ENCODE measurements at regions not wholly inside any gene's neighbourhood (a gene's known extent, or its start where the extent isn't known, plus 50 kb on each side); places are given as distances from the start of the nearest gene placed in this dataset.

DNA sequence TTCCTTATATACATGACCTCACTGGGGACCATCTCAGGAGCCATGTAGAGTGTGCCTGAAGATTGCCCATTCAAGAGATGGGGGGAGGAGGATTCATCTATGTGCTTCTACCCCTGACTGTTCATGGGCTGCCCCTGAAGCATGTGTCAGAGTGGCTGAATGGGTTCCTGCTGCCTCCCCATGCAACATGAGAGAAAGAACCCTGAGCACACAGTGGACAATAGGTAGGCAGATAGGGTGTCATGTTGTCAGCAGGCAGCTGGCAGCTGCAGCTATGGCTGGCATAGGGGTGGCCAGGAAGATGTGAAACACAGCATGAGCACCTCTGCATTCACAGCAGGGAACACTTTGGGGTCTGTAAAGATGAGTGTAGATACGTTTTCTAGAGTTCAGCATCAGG lies 208.4 kb upstream of the CNR1 start:
- Histone ChIP-seq H3K4me1 (ENCODE audit: control insufficient read depth, insufficient read depth, low read length) (peaks cover 3% of the 10 kb centered on the region), H3K4me3 (ENCODE audit: low read length) (no peak overlapping the region), H3K27me3 (ENCODE audit: control insufficient read depth, insufficient read depth, low read length, poor library complexity, severe bottlenecking) (no peaks in the 10 kb centered on the region), H3K36me3 (ENCODE audit: control insufficient read depth, insufficient read depth, low read length) (no peaks in the 10 kb centered on the region), H3K9me3 (ENCODE audit: control insufficient read depth, low read length) (no peaks in the 10 kb centered on the region), H3K9ac (ENCODE audit: extremely low read depth, low read length, poor library complexity, severe bottlenecking) (no peak overlapping the region), H3K27ac (ENCODE audit: low read depth, low read length) (no peak overlapping the region)
- Mint-ChIP-seq H3K4me3 (no peak overlapping the region), H3K9me3 (no peaks in the 10 kb centered on the region), H3K27ac (no peak overlapping the region), H3K27me3 (ENCODE audit: insufficient read depth) (no peaks in the 10 kb centered on the region), H3K4me1 (peaks cover 23% of the 10 kb centered on the region), H3K36me3 (ENCODE audit: low read depth) (no peaks in the 10 kb centered on the region)
- 66% methylated on average over 1 of the region's 1 CpG; no CpG with 5 or more reads in 1 of the 2 experiments for WGBS, 2 experiments (ENCODE audit: insufficient coverage in 1 of 2, insufficient read length in 1 of 2)
- no peak for DNase-seq
- TF ChIP-seq, protein P1, sequence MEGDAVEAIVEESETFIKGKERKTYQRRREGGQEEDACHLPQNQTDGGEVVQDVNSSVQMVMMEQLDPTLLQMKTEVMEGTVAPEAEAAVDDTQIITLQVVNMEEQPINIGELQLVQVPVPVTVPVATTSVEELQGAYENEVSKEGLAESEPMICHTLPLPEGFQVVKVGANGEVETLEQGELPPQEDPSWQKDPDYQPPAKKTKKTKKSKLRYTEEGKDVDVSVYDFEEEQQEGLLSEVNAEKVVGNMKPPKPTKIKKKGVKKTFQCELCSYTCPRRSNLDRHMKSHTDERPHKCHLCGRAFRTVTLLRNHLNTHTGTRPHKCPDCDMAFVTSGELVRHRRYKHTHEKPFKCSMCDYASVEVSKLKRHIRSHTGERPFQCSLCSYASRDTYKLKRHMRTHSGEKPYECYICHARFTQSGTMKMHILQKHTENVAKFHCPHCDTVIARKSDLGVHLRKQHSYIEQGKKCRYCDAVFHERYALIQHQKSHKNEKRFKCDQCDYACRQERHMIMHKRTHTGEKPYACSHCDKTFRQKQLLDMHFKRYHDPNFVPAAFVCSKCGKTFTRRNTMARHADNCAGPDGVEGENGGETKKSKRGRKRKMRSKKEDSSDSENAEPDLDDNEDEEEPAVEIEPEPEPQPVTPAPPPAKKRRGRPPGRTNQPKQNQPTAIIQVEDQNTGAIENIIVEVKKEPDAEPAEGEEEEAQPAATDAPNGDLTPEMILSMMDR (conservative IDR thresholded peaks at IDR 0.05) = no peak

DNA sequence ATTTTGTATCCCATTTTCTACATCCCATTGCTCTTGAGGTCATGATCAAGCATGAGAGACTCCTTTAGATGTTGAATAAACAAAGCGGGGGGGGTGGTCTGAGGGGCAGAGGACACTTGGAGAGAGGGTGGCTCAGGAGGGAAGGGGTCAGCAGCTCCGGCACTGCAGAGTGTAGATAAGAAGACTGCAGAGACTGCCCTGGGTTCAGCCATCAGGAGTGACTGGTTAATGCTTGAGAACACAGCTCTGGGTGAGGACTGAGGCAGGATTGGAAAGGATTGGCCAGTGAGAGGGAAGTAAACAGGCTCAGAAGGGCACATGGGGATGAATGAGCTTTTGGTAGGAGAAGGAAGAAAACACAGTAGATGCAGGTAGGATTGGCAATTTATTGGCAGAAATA lies 205.3 kb upstream of the CNR1 start:
- TF ChIP-seq, protein P1 (conservative IDR thresholded peaks at IDR 0.05) = no peak
- Histone ChIP-seq H3K9ac (ENCODE audit: extremely low read depth, low read length, poor library complexity, severe bottlenecking) (no peak overlapping the region), H3K36me3 (ENCODE audit: control insufficient read depth, insufficient read depth, low read length) (no peaks in the 10 kb centered on the region), H3K27me3 (ENCODE audit: control insufficient read depth, insufficient read depth, low read length, poor library complexity, severe bottlenecking) (no peaks in the 10 kb centered on the region), H3K4me3 (ENCODE audit: low read length) (no peak overlapping the region), H3K27ac (ENCODE audit: low read depth, low read length) (no peak overlapping the region), H3K9me3 (ENCODE audit: control insufficient read depth, low read length) (no peaks in the 10 kb centered on the region), H3K4me1 (ENCODE audit: control insufficient read depth, insufficient read depth, low read length) (no peaks in the 10 kb centered on the region)
- H3K36me3 Mint-ChIP-seq (ENCODE audit: low read depth) = no peaks in the 10 kb centered on the region
- peaks cover 14% of the 10 kb centered on the region for H3K4me1 Mint-ChIP-seq
- no peak for DNase-seq
- no peaks in the 10 kb centered on the region for H3K9me3 Mint-ChIP-seq
- no peak overlapping the region for H3K27ac Mint-ChIP-seq
- no peaks in the 10 kb centered on the region for H3K27me3 Mint-ChIP-seq (ENCODE audit: insufficient read depth)
- WGBS, 2 experiments (ENCODE audit: insufficient coverage in 1 of 2, insufficient read length in 1 of 2) = 77 to 100% methylated on average over 2 of the region's 2 CpGs
- H3K4me3 Mint-ChIP-seq = no peak overlapping the region

DNA sequence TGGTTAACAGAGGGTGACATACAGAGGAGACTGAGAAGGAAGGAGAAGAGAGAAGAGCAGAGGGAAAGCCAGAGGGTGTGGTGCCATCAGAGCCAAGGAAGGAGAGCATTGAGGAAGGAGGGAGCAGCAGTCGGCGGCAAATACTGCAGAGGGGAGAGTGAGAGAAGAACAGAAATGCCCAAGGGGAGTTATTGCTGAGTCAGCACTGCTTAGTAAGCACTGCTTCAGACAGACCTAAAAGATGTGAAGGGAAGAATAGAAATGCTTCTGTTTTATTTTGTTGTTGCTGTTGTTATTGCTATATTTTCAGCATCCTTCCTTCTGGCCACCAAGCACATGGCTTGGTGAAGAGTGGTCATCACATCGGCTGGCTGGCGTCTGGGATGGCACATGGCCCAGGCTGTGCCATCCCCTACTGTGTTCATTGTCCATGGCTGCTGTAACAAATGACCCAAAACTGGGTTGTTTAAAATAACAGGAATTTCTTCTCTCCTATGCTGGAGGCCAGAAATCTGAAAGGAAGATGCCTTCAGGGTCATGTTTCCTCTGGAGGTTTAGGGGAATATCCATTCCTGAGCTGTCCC lies 204.1 kb upstream of the CNR1 start:
- no peaks in the 10 kb centered on the region for H3K36me3 Mint-ChIP-seq (ENCODE audit: low read depth)
- H3K4me3 Mint-ChIP-seq = no peak overlapping the region
- peaks cover 14% of the 10 kb centered on the region for H3K4me1 Mint-ChIP-seq
- no peak overlapping the region for H3K4me3 ChIP-seq (ENCODE audit: low read length)
- no peaks in the 10 kb centered on the region for H3K4me1 ChIP-seq (ENCODE audit: control insufficient read depth, insufficient read depth, low read length)
- H3K27me3 ChIP-seq (ENCODE audit: control insufficient read depth, insufficient read depth, low read length, poor library complexity, severe bottlenecking) = no peaks in the 10 kb centered on the region
- H3K36me3 ChIP-seq (ENCODE audit: control insufficient read depth, insufficient read depth, low read length) = no peaks in the 10 kb centered on the region
- no peak overlapping the region for H3K9ac ChIP-seq (ENCODE audit: extremely low read depth, low read length, poor library complexity, severe bottlenecking)
- TF ChIP-seq, protein P1 (conservative IDR thresholded peaks at IDR 0.05) = no peak
- 79% methylated on average over 4 of the region's 4 CpGs for whole genome bisulfite sequencing, 2 experiments (ENCODE audit: insufficient coverage in 1 of 2, insufficient read length in 1 of 2)
- H3K27me3 Mint-ChIP-seq (ENCODE audit: insufficient read depth) = no peaks in the 10 kb centered on the region
- no peak overlapping the region for H3K27ac ChIP-seq (ENCODE audit: low read depth, low read length)
- no peaks in the 10 kb centered on the region for H3K9me3 Mint-ChIP-seq
- H3K9me3 ChIP-seq (ENCODE audit: control insufficient read depth, low read length) = no peaks in the 10 kb centered on the region
- no peak overlapping the region for H3K27ac Mint-ChIP-seq
- DNase-seq = no peak

Data from endodermal cell (in vitro differentiated cells).